K562 (cell line): ENCODE measurements at regions not wholly inside any gene's neighbourhood (a gene's known extent, or its start where the extent isn't known, plus 50 kb on each side); places are given as distances from the start of the nearest gene placed in this dataset.

Experiments used
- ATAC-seq: fragments of 200-7000 bp; cut with Tn5 transposase; 3 replicates; pipeline ENCODE4 v1.9.1; 2020; ENCODE audit warnings: moderate library complexity
- BruUV-seq: library from RNA; stranded (reverse); fragments of 400-500 nt; replicated peaks from 2 replicates; lab custom pipeline; 2021; lab: Mats Ljungman, UMichigan
- CTCF ChIA-PET: fragments of 300-600 bp; formaldehyde crosslinking; extraction: SDS; loops from one replicate; lab custom pipeline; 2021; ENCODE audit warnings: low intra/inter-chr PET ratio; lab: Yijun Ruan, JAX
- POLR2A ChIA-PET: fragments of 300-600, 350-650 bp; sonication (Branson Sonifier 250); formaldehyde crosslinking; extraction: SDS; loops from one replicate; lab custom pipeline; 2021; ENCODE audit warnings: antibody characterized with exemption, inconsistent platforms; lab: Yijun Ruan, JAX
- DNase-seq, 4 experiments: peaks; one replicate each; pipeline versions ENCODE4 v3.0.0 to v3.0.0-alpha.2; 2011 to 2018; ENCODE audit warnings: low spot score in 3 of 4, mixed read lengths in 3 of 4; ENCODE audit errors: extremely low read depth in 1 of 4
- FAIRE-seq: peaks from 2 replicates; lab custom pipeline; 2011; peaks lifted over from hg19 to GRCh38; lab: Jason Lieb, UNC
- H2AFZ ChIP-seq: 2 replicates; pipeline ENCODE4 v1.6.0; 2011; ENCODE audit warnings: low read depth, low read length, control low read depth, inconsistent platforms
- H3K27ac ChIP-seq: fragments of 200-600 bp; 3 replicates; pipeline ENCODE4 v1.8.0; 2011; ENCODE audit warnings: low read depth, mild to moderate bottlenecking, control low read depth, inconsistent platforms, low read length, moderate library complexity, mixed read lengths; ENCODE audit errors: extremely low read depth
- H3K27me3 ChIP-seq, 2 experiments: fragments of 300-600 bp in 1 of 2; 2 replicates in 1 of 2; 3 replicates in 1 of 2; pipeline versions ENCODE4 v1.6.0 to v1.8.0; 2011; ENCODE audit warnings: inconsistent platforms in 2 of 2, low read length in 2 of 2, mild to moderate bottlenecking in 1 of 2, mixed read lengths in 1 of 2, moderate library complexity in 1 of 2; ENCODE audit not compliant: control insufficient read depth in 2 of 2, insufficient read depth in 2 of 2
- H3K36me3 ChIP-seq: fragments of 300-600 bp; 3 replicates; pipeline ENCODE4 v1.8.0; 2011; ENCODE audit warnings: mild to moderate bottlenecking, low read length, inconsistent platforms; ENCODE audit not compliant: control insufficient read depth, insufficient read depth
- H3K4me1 ChIP-seq, 2 experiments: fragments of 200-600 bp in 1 of 2; replicated peaks in 1 of 2; 2 replicates in 1 of 2; 3 replicates in 1 of 2; pipeline versions ENCODE4 v1.5.1 to v1.8.0; 2011; ENCODE audit warnings: inconsistent platforms in 2 of 2, low read length in 2 of 2, mild to moderate bottlenecking in 1 of 2, mixed read lengths in 1 of 2, moderate library complexity in 1 of 2; ENCODE audit not compliant: control insufficient read depth in 2 of 2, insufficient read depth in 2 of 2
- H3K4me2 ChIP-seq: 2 replicates; pipeline ENCODE4 v1.6.1; 2011; ENCODE audit warnings: low read length, control low read depth, inconsistent platforms, mixed read lengths; ENCODE audit not compliant: insufficient read depth
- H3K4me3 ChIP-seq: fragments of 200-600 bp; sonication (generic), shearing (Covaris generic); 2 replicates; pipeline ENCODE4 v1.5.1; 2016; ENCODE audit warnings: control low read depth, inconsistent platforms
- H3K79me2 ChIP-seq: fragments of 200-600 bp; 3 replicates; pipeline ENCODE4 v1.8.0; 2011; ENCODE audit warnings: low read length, inconsistent platforms; ENCODE audit not compliant: control insufficient read depth, insufficient read depth
- H3K9ac ChIP-seq, 2 experiments: 2 replicates each; pipeline versions ENCODE4 v1.6.0 to v1.6.1; 2011; ENCODE audit warnings: low read depth in 2 of 2, low read length in 2 of 2, control low read depth in 1 of 2, inconsistent platforms in 1 of 2, mild to moderate bottlenecking in 1 of 2, mixed read lengths in 1 of 2; ENCODE audit not compliant: insufficient read depth in 1 of 2
- H3K9me1 ChIP-seq: one replicate; pipeline ENCODE4 v1.6.0; 2011; ENCODE audit warnings: inconsistent platforms, mild to moderate bottlenecking, low read length, moderate library complexity; ENCODE audit not compliant: control insufficient read depth, insufficient read depth
- H3K9me3 ChIP-seq: replicated peaks from 2 replicates; pipeline ENCODE4 v1.5.1; 2011; ENCODE audit warnings: low read depth, low read length, inconsistent platforms; ENCODE audit not compliant: control insufficient read depth, insufficient read depth
- H4K20me1 ChIP-seq: replicated peaks from 2 replicates; pipeline ENCODE4 v1.6.1; 2011; ENCODE audit warnings: low read length, inconsistent platforms, mixed read lengths; ENCODE audit not compliant: control insufficient read depth, insufficient read depth
- CSDE1 ChIP-seq, 2 experiments: fragments of 450-650 bp; IDR thresholded peaks; 2 replicates each; pipeline ENCODE4 v1.6.1; 2016; ENCODE audit warnings: mild to moderate bottlenecking in 1 of 2
- DIDO1 ChIP-seq: fragments of 450-650 bp; IDR thresholded peaks from 2 replicates; pipeline ENCODE4 v1.6.1; 2016; ENCODE audit warnings: low read depth, missing biosample characterization, missing genetic modification characterization
- LARP7 ChIP-seq: fragments of 450-650 bp; IDR thresholded peaks from 2 replicates; pipeline ENCODE4 v1.6.1; 2016
- MECOM ChIP-seq: fragments of 250-450 bp; sonication (Bioruptor Pico); IDR thresholded peaks from 2 replicates; pipeline ENCODE4 v1.8.0; 2022; ENCODE audit warnings: inconsistent platforms
- NFATC3 ChIP-seq: fragments of 450-650 bp; IDR thresholded peaks from 2 replicates; pipeline ENCODE4 v1.6.1; 2017; ENCODE audit warnings: mild to moderate bottlenecking
- PTRF ChIP-seq: fragments of 450-650 bp; IDR thresholded peaks from 2 replicates; pipeline ENCODE4 v1.6.1; 2016; ENCODE audit warnings: mild to moderate bottlenecking, missing genetic modification characterization, missing compliant biosample characterization
- SAP30 ChIP-seq: fragments of 200-600 bp; sonication (generic); IDR thresholded peaks from 2 replicates; pipeline ENCODE4 v1.6.1; 2012; ENCODE audit warnings: borderline replicate concordance, low read depth, mild to moderate bottlenecking, moderate library complexity, low read length, control low read depth, inconsistent platforms; ENCODE audit not compliant: insufficient read depth, poor library complexity, severe bottlenecking
- SMC3 ChIP-seq: conservative IDR thresholded peaks from 2 replicates; pipeline ENCODE4 v1.6.1; 2011; ENCODE audit warnings: low read depth, low read length, improper control_type of control experiment; ENCODE audit not compliant: insufficient read depth
- TARDBP ChIP-seq: fragments of 450-650 bp; IDR thresholded peaks from 2 replicates; pipeline ENCODE4 v1.6.1; 2016
- ZC3H8 ChIP-seq: fragments of 450-650 bp; IDR thresholded peaks from 2 replicates; pipeline ENCODE4 v1.6.1; 2017
- ZNF445 ChIP-seq: fragments of 250-450 bp; sonication (Bioruptor Pico); IDR thresholded peaks from 2 replicates; pipeline ENCODE4 v1.4.0; 2020; ENCODE audit warnings: low read depth, mild to moderate bottlenecking, moderate library complexity
- ZNF717 ChIP-seq: fragments of 250-450 bp; sonication (Bioruptor Pico); IDR thresholded peaks from 2 replicates; pipeline ENCODE4 v1.5.0; 2021
- WGBS: fragments of 100-300 bp; shearing (Covaris generic); methylation state at CpG from one replicate; pipeline ENCODE4 v1.1.6; 2016; ENCODE audit warnings: low coverage, mixed read lengths; ENCODE audit not compliant: insufficient coverage; ENCODE audit errors: missing lambda C conversion rate; 5-methylcytosine and 5-hydroxymethylcytosine counted together
- in situ Hi-C: fragments of 300-500 bp; cut with MboI; formaldehyde crosslinking; loops from 4 replicates; pipeline ENCODE4 v1.15.0; 2018; ENCODE audit warnings: inconsistent platforms, mixed read lengths
- intact Hi-C: fragments of 100-400 bp; cut with micrococcal nuclease; formaldehyde crosslinking; loops from 2 replicates; pipeline ENCODE4 v1.14.2; 2022
- TF ChIP-seq, protein P1 (sequence below): fragments of 450-650 bp; IDR thresholded peaks from 2 replicates; pipeline ENCODE4 v1.6.1; 2016; ENCODE audit warnings: borderline replicate concordance
- TF ChIP-seq, protein P2 (sequence below), 2 experiments: fragments of 450-650 bp; formaldehyde crosslinking in 1 of 2; IDR thresholded peaks; 2 replicates each; pipeline versions ENCODE4 v1.4.0 to v1.6.1; 2014 to 2020; ENCODE audit warnings: mild to moderate bottlenecking in 2 of 2, borderline replicate concordance in 1 of 2, low read depth in 1 of 2

GRCh38 chr10:27328946-27329345, 88.3 kb upstream of the ACBD5 start:
- no peak for TF ChIP-seq ZNF445 (CRISPR knock-in tag)
- TF ChIP-seq DIDO1 (tag) = no peak
- no peak for TF ChIP-seq MECOM (CRISPR knock-in tag)
- TF ChIP-seq NFATC3 = no peak
- no peak for TF ChIP-seq SMC3
- TF ChIP-seq ZNF717 (CRISPR knock-in tag) = no peak
- TF ChIP-seq CSDE1 (IDR thresholded peaks at IDR 0.05) = no peak
- TF ChIP-seq SAP30 = no peak
- no peak for TF ChIP-seq PTRF (tag)
- TF ChIP-seq, protein P1, sequence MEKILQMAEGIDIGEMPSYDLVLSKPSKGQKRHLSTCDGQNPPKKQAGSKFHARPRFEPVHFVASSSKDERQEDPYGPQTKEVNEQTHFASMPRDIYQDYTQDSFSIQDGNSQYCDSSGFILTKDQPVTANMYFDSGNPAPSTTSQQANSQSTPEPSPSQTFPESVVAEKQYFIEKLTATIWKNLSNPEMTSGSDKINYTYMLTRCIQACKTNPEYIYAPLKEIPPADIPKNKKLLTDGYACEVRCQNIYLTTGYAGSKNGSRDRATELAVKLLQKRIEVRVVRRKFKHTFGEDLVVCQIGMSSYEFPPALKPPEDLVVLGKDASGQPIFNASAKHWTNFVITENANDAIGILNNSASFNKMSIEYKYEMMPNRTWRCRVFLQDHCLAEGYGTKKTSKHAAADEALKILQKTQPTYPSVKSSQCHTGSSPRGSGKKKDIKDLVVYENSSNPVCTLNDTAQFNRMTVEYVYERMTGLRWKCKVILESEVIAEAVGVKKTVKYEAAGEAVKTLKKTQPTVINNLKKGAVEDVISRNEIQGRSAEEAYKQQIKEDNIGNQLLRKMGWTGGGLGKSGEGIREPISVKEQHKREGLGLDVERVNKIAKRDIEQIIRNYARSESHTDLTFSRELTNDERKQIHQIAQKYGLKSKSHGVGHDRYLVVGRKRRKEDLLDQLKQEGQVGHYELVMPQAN = no peak
- TF ChIP-seq LARP7 = no peak
- TF ChIP-seq ZC3H8 = no peak
- TF ChIP-seq, protein P2, sequence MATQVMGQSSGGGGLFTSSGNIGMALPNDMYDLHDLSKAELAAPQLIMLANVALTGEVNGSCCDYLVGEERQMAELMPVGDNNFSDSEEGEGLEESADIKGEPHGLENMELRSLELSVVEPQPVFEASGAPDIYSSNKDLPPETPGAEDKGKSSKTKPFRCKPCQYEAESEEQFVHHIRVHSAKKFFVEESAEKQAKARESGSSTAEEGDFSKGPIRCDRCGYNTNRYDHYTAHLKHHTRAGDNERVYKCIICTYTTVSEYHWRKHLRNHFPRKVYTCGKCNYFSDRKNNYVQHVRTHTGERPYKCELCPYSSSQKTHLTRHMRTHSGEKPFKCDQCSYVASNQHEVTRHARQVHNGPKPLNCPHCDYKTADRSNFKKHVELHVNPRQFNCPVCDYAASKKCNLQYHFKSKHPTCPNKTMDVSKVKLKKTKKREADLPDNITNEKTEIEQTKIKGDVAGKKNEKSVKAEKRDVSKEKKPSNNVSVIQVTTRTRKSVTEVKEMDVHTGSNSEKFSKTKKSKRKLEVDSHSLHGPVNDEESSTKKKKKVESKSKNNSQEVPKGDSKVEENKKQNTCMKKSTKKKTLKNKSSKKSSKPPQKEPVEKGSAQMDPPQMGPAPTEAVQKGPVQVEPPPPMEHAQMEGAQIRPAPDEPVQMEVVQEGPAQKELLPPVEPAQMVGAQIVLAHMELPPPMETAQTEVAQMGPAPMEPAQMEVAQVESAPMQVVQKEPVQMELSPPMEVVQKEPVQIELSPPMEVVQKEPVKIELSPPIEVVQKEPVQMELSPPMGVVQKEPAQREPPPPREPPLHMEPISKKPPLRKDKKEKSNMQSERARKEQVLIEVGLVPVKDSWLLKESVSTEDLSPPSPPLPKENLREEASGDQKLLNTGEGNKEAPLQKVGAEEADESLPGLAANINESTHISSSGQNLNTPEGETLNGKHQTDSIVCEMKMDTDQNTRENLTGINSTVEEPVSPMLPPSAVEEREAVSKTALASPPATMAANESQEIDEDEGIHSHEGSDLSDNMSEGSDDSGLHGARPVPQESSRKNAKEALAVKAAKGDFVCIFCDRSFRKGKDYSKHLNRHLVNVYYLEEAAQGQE (IDR thresholded peaks at IDR 0.05; ENCODE audit: borderline replicate concordance) = no peak
- TF ChIP-seq, protein P2 (CRISPR knock-in tag; IDR thresholded peaks at IDR 0.05; ENCODE audit: low read depth) = no peak
- no peak for TF ChIP-seq TARDBP
- TF ChIP-seq, all 486 proteins: peak for 0
- Histone ChIP-seq H3K9ac (no peak overlapping the region), H3K27ac (no peak overlapping the region), H3K4me3 (no peak overlapping the region), H3K9me1 (no peaks in the 10 kb centered on the region), H2AFZ (no peak overlapping the region), H3K4me2 (no peak overlapping the region), H3K79me2 (no peaks in the 10 kb centered on the region), H3K4me1 (no peaks in the 10 kb centered on the region), H3K27me3 (peaks cover 0 to 3% of the 10 kb centered on the region in 2 experiments; a peak in 1 of 5 replicates), H3K36me3 (no peaks in the 10 kb centered on the region), H4K20me1 (no peaks in the 10 kb centered on the region), H3K9me3 (no peaks in the 10 kb centered on the region)
- DNase-seq (no peak), FAIRE-seq (no peak), ATAC-seq (no peak)
- ChIA-PET CTCF (no interaction called here), POLR2A (no interaction called here)
- no TSS peak for BruUV-seq
- intact Hi-C loops = no loop called here
- in situ Hi-C loops = no loop called here
- WGBS = 0% methylated on average over 1 of the region's 1 CpG
